ENCODE measurements at regions not wholly inside any gene's neighbourhood (a gene's known extent, or its start where the extent isn't known, plus 50 kb on each side); places are given as distances from the start of the nearest gene placed in this dataset.

DNA sequence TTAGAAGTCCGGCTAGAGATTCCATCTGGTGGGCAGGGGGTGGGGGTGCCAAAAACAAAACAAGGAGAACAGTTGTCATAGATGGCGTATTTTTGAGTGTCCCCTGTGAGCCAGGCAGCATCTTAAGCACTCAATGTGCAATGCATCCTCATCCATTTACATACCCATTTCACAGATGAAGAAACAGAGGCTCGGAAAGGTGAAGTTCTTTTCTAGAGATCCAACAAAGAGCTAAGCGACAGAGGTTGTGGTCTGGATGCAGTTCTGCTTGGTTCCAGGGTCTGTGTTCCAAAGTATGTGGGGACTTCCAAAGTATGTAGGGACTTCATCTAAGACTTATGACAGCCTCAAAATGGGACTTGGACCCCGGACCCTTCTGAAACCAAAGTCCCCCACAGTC, 277.8 kb downstream of the MN1 start:
- intact Hi-C loops (cut with DNase I): no loop called here
- ATAC-seq (ENCODE audit: poor library complexity): no peak
- DNase-seq: no peak

DNA sequence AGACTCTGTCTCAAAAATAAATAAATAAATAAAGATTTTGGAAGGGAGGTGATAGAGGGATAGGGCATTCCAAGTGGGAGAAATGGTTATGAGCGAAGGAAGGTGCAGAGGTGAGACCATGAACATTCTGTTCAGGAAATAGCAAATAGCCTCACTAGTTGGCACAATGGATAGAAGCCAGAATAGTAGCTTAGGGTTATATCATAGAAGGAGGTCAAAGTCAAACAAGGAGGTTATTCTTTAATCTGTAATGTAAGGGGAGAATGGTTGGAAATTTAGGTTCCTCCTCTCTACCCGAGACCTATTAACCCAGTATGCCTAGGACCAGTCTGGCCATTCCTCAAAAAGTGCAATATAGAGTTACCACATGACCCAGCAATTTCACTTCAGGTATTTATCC, 275.8 kb downstream of the MN1 start:
- intact Hi-C loops (cut with DNase I): no loop called here
- DNase-seq (no peak), ATAC-seq (ENCODE audit: poor library complexity) (no peak)

DNA sequence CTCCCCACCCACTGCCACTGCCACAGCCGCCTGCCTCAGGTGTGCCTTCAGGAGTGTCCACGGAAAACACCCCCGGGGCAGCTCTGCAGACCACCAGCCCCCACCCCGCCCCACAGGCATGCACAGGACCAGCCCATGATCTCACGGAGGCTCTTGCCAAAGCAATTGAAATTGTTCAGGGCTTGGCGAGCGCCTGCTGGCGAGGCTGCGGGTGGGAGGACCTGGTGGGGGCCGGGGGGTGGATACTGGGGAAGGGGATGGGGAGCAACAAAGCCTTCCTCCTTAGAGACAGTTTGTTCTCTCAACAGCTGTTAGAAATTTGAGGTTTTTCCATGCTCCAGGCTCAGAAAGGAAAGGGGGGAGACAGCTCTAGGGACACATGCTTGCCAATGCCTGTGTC, 274.7 kb downstream of the MN1 start:
- intact Hi-C loops (cut with DNase I): no loop called here
- DNase-seq: no peak
- ATAC-seq (ENCODE audit: poor library complexity): no peak

DNA sequence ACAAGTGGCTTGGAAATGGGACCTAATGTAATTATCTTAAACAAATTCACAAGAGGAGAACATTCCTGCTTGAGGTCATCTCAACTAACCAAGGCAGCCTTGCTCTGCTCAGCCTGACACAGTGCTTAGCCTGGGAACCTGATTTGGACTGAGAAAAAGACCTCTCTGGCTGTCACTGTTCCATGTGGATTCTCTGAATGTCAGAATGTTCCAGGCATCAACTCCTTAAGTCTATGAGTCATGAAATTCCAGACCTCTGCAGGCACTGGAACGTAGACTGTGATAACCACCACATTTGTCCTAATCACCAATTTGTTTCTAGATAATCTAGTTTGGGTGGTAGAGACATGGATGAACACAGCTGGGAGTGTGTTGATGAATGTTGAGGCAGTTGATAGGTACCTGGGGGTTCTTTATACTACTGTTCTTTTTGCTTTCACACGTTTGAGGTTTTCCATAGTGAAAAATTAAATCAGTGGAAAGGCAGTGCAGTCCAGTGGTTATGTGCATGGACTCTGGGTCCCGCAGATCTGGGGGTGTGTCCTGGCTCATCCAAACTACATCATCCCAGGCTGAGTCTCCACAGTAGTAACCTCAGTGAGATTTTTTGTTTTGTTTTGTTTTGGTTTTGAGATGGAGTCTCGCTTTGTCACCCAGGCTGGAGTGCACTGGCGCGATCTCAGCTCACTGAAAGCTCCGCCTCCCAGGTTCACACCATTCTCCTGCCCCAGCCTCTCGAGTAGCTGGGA, 269.6 kb downstream of the MN1 start:
- peak; percentile 64 for ATAC-seq (ENCODE audit: poor library complexity)
- intact Hi-C loops (cut with DNase I): no loop called here
- DNase-seq: no peak

DNA sequence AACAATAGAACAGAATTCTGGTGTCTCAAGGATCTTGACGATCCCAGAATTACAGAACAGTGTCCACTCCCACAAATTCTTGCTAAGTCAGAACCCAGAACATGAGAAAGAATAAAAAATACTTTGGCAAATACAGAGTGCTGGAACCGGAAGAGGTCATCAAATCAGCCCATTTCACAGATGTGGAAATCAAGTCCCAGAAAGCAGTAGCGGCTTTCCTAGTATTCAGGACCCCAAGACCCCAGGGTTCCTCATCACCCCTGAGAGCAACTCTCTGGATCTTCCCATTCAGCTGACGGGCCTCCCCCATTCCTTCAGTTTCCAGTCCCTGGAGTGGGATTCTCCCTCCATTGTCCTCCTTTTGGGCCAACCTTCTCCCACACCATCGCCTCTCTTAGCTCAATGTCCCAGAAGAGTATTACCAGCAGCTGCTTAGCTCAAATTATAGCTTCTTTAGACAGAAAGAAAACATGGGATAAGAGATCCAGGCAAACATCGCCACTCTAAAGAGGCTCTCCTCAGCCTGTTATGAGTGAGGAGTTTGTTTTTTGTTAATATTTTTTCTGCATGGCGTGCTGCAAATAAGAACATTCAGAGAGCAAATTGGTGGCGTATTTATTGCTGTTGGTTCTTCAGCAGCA, 268.3 kb downstream of the MN1 start:
- no peak for ATAC-seq (ENCODE audit: poor library complexity)
- intact Hi-C loops (cut with DNase I): no loop called here
- no peak for DNase-seq

DNA sequence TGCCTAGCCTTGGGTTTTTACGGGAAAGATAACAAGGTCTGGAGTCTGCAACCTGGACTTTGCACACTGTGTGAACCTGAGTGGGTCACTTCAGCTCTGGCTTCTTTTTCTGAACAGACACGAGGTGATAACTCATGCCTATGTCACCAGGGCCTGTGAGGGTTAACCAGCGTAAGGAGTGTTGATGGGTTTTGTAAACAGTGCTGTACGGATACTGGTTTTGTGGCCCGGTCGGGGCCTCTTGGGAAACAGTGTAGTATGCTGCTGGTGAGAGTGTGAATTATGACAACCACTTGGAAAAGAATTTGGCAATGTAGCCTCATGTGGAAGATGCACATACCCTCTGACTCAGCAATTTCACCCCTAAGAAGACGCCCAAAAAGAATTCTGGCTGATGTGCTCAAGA, 266.8 kb downstream of the MN1 start:
- no peak for ATAC-seq (ENCODE audit: poor library complexity)

DNA sequence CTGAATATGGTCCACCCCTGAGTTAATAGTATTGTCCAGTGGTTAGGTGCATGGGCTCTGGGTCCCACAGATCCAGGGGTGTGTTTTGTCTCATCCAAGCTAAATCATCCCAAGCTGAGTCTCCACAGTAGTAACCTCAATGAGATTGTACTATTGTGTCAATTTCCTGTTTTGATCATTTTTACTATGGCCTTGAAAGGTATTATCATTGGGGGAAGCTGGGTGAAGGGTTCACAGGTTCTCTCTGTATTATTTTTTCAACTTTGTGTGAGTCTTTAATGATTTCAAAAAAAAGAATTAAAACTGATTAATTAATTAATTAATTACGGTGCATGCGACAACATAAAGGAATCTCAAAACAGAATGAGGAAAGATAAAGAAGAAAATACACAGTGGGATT, 266.1 kb downstream of the MN1 start:
- ATAC-seq (ENCODE audit: poor library complexity): no peak
- DNase-seq: no peak
- intact Hi-C loops (cut with DNase I): no loop called here

More for the DNA sequence above, 266.8 kb downstream of the MN1 start:
- DNase-seq: no peak
- intact Hi-C loops (cut with DNase I): no loop called here

DNA sequence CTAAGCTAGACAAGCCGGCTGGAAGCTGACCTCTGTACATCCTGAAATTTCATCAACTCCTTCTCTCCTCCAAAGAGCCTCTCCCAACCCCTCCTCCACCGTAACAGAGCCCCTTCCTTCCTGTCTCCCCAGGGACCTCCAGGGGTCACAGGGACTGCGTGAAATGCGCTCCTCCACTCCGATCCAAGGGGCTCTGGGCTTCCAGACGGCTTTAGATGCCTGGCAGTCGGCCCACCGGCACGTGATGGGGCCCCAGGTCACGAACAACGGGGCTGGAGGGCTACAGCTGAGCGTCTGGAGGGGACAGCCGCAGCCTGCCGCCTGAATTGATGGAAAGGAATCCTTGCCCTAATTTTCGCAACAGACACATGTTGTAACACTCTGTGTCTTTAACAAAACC, 264.1 kb downstream of the MN1 start:
- ATAC-seq (ENCODE audit: poor library complexity) (peak; percentile 59), DNase-seq (peak; percentile 54)
- intact Hi-C loops (cut with DNase I): no loop called here

DNA sequence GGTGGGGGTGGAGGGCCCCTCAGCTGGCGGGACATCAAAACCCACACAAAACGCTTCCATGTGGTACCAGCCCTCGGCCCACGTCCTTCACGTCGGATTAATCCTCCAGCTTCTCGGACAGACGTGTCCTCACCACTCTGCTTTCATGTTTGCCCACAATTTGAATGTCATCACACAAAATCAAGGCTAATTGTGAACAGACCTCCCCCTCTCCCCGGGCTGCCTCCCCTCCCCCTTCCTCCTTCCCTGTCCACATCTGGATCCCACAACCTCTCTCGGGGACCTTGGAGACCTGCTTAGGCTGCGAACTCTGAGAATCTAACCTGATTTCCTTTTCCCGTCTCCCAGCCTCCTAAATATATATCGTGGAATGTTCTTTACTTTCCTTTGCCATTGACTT, 262.9 kb downstream of the MN1 start:
- intact Hi-C loops (cut with DNase I): no loop called here
- DNase-seq (no peak), ATAC-seq (ENCODE audit: poor library complexity) (no peak)

DNA sequence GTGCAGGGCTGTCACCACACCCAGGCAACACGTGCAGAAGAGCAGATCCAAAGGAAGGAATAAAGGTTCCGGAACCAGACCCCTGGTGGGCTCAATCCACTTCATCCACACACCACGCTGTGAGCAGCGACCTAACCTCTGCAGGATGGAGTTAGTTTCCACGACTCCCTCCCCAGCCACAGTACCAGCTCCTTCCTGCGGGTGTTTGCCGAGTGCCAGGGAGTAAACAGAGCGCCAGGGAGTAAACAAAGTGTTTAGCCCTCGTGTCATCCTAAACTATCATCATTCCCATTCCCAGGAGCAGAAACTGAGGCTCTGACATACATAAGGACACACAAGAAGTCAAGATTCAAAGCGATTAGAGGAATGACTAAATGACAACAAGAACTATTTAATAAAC, 261.3 kb downstream of the MN1 start:
- intact Hi-C loops (cut with DNase I): no loop called here
- DNase-seq (no peak), ATAC-seq (ENCODE audit: poor library complexity) (no peak)

DNA sequence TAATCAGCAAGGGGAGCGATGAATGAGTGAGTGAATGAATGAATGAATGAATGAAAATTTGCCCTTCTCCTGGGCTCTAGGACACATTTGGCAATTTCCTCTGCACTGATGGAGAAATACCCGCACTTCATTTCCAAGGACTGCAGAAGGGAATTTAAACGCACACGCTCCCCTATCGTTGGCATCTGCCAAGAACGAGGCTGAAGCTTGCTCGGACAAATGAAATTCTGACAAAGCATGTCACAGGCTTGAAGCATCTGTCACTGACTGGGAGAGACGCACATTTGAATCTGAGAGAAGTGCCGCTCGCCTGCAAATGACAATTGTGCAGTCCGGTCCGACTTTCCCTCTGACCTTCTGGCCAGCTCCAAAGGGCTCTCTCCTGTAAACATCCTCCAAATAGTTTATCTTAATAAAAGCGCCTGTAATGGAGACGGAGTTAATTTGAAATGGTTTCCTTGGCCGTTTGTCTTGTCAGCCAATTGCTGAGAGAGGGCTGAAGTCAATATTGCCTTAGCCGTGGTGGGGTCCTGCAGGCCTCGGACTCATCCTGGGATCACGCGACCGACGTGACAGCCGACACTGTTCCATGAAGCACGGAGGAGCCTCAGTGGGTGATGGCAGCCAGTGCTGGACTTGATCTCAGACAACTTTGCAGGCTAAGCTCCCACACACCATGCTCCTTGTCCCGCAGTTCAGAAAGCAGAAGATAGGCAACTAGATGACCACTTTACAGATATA, 260.7 kb downstream of the MN1 start:
- intact Hi-C loops (cut with DNase I): no loop called here
- ATAC-seq (ENCODE audit: poor library complexity) (no peak), DNase-seq (no peak)

DNA sequence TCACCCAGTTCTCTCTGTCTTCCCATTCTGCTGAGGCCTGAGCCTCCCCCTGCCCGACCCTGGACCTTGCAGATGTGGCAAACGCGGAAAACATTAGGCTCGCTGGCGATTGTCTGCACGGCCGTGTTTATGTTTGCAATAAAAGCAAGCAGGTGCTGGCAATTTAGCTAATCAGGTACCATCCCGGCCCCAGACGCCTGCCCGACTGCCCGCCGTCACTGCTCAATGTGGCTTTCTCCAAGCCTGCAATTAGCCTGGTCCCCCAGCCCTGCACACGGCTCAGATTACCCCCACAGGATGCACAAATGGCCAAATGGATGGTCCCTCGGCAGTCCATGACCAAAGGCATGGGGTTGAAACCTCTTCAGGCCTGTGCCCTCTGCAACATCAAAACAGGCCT, 259.7 kb downstream of the MN1 start:
- intact Hi-C loops (cut with DNase I): no loop called here
- DNase-seq (no peak), ATAC-seq (ENCODE audit: poor library complexity) (no peak)

DNA sequence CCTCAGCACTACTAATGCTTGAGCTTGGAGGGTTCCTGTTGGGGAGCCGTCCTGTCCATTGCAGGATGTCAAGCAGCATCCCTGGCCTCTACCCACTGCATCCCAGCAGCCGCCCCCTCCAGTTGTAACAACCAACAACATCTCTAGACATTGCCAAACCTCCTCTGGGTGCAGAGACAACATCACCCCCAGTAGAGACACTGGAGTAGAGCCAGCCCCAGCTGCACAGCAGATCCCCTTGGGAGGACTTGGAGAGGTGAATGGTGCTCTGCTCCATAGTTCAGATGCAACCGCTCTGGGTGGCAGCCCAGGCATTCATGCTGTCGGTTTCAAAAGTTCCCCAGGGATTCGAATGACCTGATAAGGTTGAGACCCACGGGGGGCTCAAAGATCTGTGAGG, 259.0 kb downstream of the MN1 start:
- DNase-seq (no peak), ATAC-seq (ENCODE audit: poor library complexity) (no peak)
- intact Hi-C loops (cut with DNase I): no loop called here

DNA sequence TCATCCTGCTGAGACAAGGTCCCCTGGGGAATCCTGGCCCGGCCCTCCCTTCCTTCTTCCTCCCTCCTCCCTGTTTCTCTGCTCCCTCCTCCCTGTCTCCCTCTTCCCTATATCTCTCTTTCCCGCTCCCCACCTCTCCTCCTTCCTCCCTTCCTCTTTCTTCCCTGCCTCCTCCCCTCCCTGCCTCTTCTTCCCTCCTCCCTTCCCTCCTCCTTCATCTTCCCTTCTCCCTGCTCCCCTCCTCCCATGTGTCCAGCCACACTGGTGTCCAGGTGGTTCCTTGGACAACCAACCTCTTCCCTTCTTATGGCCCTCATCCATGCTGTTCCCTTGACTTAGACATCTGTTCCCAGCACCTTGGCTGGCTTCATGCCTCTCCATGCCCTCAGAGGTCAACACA, 258.1 kb downstream of the MN1 start:
- ATAC-seq (ENCODE audit: poor library complexity) (no peak), DNase-seq (no peak)
- intact Hi-C loops (cut with DNase I): no loop called here

DNA sequence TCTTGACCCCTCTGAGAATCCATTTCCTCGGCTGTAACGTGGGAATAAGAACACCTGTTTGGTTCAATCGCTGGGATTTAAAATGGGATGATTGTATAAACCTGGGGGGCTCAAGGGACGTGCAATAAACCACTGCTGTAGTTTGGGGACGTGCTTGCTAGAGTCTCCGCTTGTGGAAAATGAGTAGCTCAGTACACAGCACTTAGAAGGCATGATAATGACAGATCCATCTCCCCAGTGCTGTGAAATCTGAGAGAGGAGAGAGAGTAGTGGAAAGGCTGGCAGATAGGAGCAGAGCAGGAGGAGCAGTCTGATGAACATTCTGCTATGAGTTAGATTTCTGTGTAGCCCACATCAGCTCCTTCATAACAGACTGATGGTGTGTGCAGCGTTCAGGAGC, 256.5 kb downstream of the MN1 start:
- no peak for DNase-seq
- no peak for ATAC-seq (ENCODE audit: poor library complexity)
- intact Hi-C loops (cut with DNase I): no loop called here

DNA sequence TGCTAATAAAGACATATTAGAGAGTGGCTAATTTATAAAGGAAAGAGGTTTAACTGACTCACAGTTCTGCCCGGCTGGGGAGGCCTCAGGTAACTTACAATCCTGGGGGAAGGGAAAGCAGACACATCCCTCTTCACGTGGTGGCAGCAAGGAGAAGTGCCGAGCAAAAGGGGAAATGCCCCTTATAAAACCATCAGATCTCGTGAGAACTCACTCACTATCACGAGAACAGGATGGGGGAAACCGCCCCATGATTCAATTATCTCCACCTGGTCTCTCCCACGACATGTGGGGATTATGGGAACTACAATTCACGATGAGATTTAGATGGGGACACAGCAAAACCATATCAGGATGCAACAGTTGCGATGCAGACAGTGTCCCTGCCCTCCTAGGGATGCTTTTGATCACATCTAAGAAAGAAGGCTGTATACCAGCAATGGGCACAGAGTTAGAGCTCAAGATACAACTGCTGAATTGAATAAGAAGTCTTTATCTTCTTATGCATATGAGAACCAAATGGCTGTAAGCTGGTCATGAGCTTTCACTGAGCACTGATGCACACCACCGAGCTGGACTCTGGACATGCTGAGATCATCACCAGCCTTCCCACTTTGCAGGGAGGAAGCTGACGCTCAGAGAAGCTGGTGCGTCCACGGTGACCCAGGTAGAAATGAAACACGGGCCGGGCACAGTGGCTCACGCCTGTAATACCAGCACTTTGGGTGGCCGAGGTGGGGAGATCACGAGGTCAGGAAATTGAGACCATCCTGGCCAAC, 255.2 kb downstream of the MN1 start:
- DNase-seq (no peak), ATAC-seq (ENCODE audit: poor library complexity) (no peak)
- intact Hi-C loops (cut with DNase I): no loop called here

DNA sequence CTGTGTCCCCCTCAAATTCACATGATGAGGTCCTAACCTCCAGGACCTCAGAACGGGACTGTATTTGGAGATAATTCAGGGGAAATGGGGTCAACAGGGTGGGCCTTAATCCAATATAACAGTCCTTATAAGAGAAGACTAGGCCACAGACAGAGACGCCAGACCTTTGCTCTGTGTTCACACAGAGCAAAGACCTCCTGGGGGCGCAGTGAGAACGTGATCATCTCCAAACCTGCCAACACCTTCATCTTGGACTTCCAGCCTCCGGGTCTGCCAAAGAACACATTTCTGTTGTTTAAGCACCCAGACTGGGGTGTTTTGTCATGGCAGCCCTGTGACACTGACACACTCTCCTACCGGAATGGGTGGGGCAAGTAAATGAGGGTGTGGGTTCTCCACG, 250.2 kb downstream of the MN1 start:
- intact Hi-C loops (cut with DNase I): no loop called here
- ATAC-seq (ENCODE audit: poor library complexity) (no peak), DNase-seq (no peak)

DNA sequence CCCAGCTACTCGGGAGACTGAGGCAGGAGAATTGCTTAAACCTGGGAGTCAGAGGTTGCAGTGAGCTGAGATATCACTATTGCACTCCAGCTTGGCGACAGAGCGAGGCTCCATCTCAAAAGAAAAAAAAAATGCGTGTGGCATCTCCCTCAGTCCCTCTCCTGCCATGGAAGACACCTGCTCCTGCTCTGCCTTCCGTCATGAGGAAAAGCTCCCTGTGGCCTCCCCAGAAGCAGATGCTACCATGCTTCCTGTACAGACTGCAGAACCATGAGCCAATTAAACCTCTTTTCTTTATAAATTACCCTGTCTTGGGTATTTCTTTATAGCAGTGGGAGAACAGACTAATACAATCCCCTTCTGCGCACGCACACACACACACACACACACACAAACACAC, 249.4 kb downstream of the MN1 start:
- intact Hi-C loops (cut with DNase I): no loop called here
- DNase-seq (no peak), ATAC-seq (ENCODE audit: poor library complexity) (no peak)

DNA sequence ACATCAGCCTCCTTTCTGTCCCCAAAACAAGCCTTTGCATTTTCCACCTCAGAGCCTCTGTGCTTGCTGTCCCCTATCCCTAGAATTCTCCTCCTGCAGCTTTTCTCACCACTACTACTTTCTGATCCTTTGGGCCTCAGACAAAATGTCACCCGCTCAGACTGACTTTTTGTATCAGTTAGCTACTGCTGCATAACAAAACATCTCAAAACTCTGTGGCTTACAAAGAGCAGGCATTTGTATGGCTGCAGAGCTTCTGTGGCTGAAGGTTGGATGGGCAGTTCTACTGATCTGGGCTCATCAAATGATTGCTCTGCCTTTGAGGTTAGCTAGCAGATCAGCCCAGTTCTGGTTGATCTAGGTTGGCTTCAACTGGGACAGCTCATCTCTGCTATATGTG, 248.7 kb downstream of the MN1 start:
- DNase-seq (no peak), ATAC-seq (ENCODE audit: poor library complexity) (no peak)
- intact Hi-C loops (cut with DNase I): no loop called here

Data from Right ventricle myocardium superior (tissue), 1 donor.